DMS79 (cell line): ENCODE measurements at regions not wholly inside any gene's neighbourhood (a gene's known extent, or its start where the extent isn't known, plus 50 kb on each side); places are given as distances from the start of the nearest gene placed in this dataset.

ENCODE experiments used
- DNase-seq: peaks from one replicate; lab custom pipeline; 2025; lab: John Stamatoyannopoulos, UW

GRCh38 chr2:106981491-106981890 is 95.5 kb upstream of the ST6GAL2 start:
- no peak for DNase-seq

- no peak for DNase-seq
Measured at GRCh38 chr2:106982350-106982749, 96.4 kb upstream of the ST6GAL2 start.

- no peak for DNase-seq
Measured at GRCh38 chr2:106983305-106983704, 97.3 kb upstream of the ST6GAL2 start.

GRCh38 chr2:106988361-106988760 is 102.4 kb upstream of the ST6GAL2 start:
- no peak for DNase-seq

- DNase-seq = no peak
Measured at GRCh38 chr2:106990297-106990696, 104.3 kb upstream of the ST6GAL2 start.

DNA sequence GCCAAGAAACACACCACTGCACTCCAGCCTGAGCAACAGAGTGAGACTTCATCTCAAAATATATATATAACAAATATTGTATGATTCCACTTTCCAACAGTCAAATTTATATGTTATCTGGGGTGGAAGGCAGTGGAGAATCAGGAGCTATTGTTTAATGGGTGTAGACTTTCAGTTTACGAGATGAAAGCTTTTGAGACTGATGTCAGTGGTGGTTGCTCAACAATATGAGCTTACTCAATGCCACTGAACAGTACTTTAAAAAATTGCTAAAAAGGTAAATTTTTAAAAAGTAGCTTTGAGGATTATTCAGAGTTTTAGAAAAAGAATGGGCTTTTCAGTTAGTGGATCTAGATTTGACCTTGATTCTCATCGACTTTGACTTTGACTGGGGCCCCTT is 105.9 kb upstream of the ST6GAL2 start:
- no peak for DNase-seq

DNA sequence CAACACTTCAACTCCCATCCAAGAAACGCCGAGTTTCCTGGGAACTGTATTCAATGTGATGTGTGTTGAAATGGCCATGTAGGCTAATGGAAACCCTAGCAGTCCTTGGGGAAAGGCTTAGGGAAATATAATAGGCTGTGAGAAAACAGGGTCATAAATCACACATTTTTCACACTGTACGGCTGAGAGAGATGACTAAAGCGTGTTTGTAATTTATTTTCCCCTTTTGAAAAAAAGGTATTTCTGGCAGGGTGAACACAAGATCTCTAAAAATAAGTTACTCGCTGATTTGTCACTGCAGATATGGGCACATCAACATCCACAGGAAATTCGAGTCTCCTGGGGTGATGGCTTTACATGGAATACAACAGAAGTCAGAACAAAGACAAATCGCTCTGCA is 109.6 kb upstream of the ST6GAL2 start:
- DNase-seq = no peak

- DNase-seq = peak; percentile 69
Measured at GRCh38 chr2:106996171-106996769, 110.3 kb upstream of the ST6GAL2 start.

DNA sequence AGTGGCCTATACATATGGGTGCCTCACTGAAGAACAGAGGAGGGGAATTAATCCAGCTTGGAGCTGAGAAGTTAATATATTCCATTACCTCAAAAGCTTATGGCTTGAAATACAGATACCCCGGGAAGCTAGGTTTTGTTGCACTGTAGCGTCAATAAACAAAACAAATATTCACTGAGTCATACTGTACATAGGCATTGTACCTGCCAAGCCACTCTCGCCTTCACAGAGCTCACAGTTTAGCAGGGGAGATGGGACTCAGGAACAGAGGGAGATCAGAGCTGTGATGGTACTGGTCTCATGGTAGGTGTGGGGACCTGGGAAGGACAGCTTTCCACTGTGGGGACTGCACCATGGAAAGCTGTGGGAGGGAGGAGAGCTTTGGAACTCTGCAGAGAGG is 111.2 kb upstream of the ST6GAL2 start:
- DNase-seq = no peak

DNA sequence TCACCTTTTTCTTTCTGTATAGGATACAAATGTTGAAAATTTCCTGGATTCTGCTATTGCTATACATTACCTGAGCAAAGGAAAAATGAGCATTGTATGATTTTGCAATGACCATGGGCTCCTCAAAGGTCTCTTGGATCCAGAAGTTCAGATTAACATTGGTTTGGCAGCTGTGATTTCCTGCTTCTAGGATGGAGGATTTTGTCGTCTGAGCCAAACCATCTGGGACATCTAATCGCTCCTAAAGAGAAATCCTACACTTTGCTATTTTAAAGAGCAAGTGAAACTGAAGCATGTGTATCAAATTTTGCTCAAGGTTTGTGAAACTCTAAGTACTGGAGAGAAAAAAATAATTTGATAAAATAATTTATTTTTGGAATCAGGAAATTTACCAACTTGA is 115.1 kb upstream of the ST6GAL2 start:
- DNase-seq = no peak

- DNase-seq = no peak
Measured at GRCh38 chr2:107001551-107001950, 115.6 kb upstream of the ST6GAL2 start.

DNA sequence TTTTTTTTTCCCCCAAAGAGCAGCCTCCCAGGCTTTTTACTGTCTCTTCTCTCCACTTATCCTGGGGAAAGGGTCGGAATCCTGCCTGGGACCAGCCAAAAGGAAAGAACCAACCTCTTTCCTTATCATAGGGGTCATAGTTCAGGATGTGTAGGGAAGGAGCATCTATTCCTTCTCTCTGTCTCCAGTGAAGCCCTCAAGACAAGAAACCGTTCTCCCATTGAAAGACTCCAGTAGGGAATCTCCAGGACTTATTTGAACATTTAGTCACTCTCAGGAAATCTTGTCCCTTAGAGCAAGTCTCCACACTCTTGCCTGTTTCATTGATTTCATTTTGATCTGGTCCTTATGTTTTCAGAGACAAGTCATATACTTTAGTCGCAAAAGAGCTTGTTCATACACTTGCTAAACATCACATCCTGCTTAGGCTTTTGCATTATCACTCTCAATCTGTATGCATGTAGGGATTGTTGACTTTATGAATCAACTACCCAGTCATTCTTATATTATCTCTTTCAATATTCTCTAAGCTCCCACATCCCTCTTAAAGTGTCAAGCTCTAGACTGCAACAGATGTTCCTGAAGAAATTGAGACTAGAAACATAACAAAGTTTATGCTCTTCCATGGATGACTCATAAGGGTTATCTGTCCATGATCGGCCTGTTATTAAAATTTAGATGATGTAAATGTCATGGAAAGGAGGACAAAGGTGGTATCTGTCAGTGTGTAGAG is 116.2 kb upstream of the ST6GAL2 start:
- no peak for DNase-seq

DNA sequence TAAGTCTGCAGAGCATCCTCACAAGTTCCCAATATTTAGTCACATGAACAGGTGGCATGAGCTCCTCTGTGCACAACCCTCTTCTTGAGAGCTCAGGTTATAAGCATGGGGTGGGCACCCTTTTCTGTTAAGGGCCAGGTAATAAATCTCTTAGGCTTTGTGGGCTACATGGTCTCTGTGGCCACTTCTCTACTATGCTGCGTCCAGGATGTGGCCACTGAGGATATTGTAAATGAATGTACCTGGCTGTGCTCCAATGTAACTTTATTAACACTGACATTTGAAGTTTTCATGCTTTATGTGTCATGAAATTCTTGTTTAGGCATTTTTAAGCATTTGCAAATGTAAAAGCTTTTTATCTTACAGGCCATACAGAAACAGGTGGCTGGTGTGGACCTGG is 116.8 kb upstream of the ST6GAL2 start:
- no peak for DNase-seq

DNA sequence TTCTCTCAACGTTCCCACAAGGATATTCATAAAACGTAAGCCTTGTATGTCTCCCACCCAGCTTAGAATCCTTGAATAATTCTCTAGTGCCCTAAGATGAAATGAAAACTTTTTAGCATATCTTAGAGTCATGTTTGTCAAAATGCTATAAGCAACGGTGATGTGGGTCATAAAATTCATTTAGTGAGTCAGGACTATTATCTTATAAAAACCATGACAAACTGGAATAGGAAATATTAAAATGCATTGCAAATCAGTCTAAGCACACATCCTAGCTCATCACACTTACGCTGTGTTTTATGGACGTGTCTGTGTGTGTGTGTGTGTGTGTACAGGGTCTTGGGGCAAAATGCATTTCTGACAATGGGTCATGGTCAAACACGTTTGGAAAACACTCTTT is 119.9 kb upstream of the ST6GAL2 start:
- no peak for DNase-seq

- DNase-seq = no peak
Measured at GRCh38 chr2:107006836-107007235, 120.9 kb upstream of the ST6GAL2 start.

GRCh38 chr2:107007927-107008326 is 122.0 kb upstream of the ST6GAL2 start:
- DNase-seq = no peak

DNA sequence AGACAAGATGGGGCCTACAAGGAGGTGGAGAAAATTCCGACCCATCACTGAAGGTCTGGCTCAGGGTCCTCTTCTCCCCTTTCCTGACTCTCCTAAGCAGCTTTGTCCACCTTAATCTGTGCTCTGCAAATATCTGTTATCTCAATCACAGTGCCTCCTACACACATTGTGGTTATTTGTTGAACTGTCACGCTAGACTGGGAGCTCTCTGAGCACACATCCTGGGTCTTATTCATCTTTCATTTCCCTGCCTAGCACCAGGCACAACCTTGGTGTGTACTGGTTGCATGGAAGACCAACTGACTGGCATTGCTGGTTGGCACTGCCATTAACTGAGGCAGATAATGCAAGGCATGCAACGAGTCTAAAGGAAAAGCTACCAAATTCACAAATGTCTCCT is 122.9 kb upstream of the ST6GAL2 start:
- no peak for DNase-seq

DNA sequence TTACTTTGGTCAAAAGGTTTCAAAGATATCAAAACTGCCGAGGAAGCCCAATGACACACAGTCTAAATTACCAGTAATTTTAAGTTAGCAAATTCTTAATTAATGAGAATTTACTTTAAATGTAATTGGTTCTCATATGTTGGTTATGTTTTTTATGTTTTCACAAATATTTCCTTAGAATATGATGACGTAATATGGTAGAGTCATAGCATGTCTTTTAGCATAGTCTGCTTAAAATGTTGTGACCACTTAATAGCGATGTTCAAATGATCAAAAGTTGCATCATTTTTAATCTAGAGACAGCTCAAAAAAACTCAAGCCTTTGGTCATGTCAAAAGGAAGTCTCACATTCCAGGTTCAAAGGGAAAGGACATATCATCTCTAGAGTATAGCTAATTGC is 123.3 kb upstream of the ST6GAL2 start:
- no peak for DNase-seq

- DNase-seq = no peak
Measured at GRCh38 chr2:107012714-107013306, 126.8 kb upstream of the ST6GAL2 start.

GRCh38 chr2:107013884-107014283 is 127.9 kb upstream of the ST6GAL2 start:
- no peak for DNase-seq

DNA sequence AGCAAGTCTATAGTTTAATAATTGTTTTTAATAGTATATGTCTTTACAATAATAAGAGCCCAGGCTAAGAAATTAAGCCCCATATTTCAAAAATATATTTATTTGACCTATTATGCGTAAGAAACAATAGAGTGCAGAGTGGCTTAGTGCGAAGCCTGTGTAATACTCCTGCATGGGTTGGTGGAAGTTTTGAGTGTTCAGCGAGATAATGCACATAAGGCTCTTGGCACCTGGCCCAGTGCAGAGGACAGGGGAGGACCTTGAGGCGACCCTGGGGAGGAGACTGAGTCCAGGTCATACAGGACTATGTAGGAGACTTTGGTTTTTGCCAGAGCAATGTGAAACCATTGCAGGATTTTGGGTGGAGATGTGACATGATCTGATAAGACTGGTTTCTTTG is 132.4 kb upstream of the ST6GAL2 start:
- DNase-seq = no peak

DNA sequence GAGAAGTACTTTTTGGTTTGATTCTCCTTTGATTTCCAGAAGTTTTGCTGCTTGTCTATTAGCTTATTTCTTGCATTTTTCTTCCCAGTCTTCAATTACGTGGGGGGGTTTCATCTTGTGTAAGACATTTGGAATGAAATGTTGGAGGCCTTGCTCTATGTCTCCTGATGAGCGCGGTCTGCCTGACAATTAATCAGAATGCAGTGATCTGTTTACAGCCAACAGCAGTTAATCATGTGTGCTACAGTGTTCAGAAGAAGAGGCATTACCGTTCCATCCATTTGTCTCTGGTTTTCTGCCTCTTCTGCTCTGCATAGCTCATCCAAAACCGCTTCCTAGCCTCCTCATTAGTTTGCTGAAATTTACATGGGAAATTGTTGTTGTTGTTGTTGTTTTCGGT is 134.4 kb upstream of the ST6GAL2 start:
- DNase-seq = no peak

DNA sequence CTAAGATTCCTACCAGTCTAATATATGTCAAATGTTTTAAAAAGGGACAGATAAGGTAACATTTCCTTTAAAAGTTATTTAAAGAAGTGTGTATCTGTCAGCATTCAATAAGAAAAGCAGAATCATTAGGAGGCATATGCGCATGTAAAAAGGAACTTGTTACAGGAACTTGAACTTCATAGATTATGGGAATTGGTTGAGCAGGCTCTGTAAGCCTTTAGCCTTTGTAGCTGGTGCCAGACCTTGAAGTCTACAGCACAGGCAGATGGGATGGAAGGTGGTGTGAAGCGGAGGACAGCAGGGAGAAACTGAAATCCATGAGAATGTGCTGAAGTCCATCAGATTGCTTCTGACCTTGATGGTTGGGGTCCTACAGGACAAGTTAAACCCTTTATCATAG is 138.3 kb upstream of the ST6GAL2 start:
- DNase-seq = no peak
